ENCODE measurements at regions not wholly inside any gene's neighbourhood (a gene's known extent, or its start where the extent isn't known, plus 50 kb on each side); places are given as distances from the start of the nearest gene placed in this dataset.

DNA sequence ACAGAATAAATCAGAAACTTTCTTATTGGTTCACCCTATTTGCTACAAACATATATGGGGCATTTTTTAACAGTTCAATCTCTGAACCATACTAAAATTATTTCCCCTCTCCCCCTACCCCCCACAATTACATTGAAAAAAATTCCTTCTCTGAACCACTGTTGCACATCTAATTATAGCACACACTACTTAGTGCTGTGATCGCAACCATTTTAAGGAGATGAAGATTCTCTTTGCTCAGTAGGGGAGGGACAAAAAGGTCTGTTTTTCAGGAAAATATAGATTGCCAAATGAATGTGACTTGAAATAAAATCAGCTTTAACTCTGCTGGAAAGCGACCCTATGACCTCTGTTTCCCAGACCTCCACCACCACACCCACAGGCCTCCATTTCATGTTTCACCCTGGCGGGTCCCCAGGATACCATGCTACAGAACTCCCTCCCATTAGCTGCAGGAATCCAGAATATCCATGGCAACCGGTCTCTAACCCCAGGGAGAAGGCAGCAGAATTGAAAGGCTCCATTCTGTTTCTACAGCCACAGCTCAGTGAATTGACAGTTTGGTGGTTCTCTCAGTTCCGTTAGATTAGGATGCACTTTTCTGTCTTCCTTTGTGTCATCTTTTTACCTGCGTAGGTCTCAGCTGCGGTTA is 286.3 kb downstream of the TBC1D4 start:
- no peak overlapping the region for H3K9ac ChIP-seq (ENCODE audit: control insufficient read depth, insufficient read depth, low read length)
- H2AFZ ChIP-seq (ENCODE audit: control insufficient read depth, low read depth, low read length), result no peak overlapping the region
- no peak overlapping the region for H3K27ac ChIP-seq (ENCODE audit: control insufficient read depth, insufficient read depth)
- FAIRE-seq, result no peak
- H3K4me3 ChIP-seq, result no peak overlapping the region
- CTCF ChIA-PET, result no interaction called here
- H4K20me1 ChIP-seq (ENCODE audit: control insufficient read depth, insufficient read depth), result no peaks in the 10 kb centered on the region
- 41% methylated on average over 7 of the region's 7 CpGs for WGBS (ENCODE audit: insufficient coverage, insufficient replicate concordance, low lambda C conversion rate, missing lambda C conversion rate)
- TF ChIP-seq IKZF1 (conservative IDR thresholded peaks at IDR 0.05), result no peak
- no peak for TF ChIP-seq SREBF1 (IDR thresholded peaks at IDR 0.05; ENCODE audit: low read length)
- no peak for TF ChIP-seq CREM (IDR thresholded peaks at IDR 0.05; ENCODE audit: low read depth)
- TF ChIP-seq ESRRA (IDR thresholded peaks at IDR 0.05; ENCODE audit: low read length), result no peak
- TF ChIP-seq HDAC2 (IDR thresholded peaks at IDR 0.05), result no peak
- TF ChIP-seq FOS (IDR thresholded peaks at IDR 0.05; ENCODE audit: borderline replicate concordance, extremely low read depth, insufficient read length), result no peak
- TF ChIP-seq SPI1 (IDR thresholded peaks at IDR 0.05; ENCODE audit: borderline replicate concordance, insufficient read depth, low read depth, low read length), result no peak
- TF ChIP-seq, protein P1, sequence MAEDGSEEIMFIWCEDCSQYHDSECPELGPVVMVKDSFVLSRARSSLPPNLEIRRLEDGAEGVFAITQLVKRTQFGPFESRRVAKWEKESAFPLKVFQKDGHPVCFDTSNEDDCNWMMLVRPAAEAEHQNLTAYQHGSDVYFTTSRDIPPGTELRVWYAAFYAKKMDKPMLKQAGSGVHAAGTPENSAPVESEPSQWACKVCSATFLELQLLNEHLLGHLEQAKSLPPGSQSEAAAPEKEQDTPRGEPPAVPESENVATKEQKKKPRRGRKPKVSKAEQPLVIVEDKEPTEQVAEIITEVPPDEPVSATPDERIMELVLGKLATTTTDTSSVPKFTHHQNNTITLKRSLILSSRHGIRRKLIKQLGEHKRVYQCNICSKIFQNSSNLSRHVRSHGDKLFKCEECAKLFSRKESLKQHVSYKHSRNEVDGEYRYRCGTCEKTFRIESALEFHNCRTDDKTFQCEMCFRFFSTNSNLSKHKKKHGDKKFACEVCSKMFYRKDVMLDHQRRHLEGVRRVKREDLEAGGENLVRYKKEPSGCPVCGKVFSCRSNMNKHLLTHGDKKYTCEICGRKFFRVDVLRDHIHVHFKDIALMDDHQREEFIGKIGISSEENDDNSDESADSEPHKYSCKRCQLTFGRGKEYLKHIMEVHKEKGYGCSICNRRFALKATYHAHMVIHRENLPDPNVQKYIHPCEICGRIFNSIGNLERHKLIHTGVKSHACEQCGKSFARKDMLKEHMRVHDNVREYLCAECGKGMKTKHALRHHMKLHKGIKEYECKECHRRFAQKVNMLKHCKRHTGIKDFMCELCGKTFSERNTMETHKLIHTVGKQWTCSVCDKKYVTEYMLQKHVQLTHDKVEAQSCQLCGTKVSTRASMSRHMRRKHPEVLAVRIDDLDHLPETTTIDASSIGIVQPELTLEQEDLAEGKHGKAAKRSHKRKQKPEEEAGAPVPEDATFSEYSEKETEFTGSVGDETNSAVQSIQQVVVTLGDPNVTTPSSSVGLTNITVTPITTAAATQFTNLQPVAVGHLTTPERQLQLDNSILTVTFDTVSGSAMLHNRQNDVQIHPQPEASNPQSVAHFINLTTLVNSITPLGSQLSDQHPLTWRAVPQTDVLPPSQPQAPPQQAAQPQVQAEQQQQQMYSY (CRISPR knock-in tag; IDR thresholded peaks at IDR 0.05), result no peak
- TF ChIP-seq JUNB (IDR thresholded peaks at IDR 0.05), result no peak
- TF ChIP-seq, protein P2, sequence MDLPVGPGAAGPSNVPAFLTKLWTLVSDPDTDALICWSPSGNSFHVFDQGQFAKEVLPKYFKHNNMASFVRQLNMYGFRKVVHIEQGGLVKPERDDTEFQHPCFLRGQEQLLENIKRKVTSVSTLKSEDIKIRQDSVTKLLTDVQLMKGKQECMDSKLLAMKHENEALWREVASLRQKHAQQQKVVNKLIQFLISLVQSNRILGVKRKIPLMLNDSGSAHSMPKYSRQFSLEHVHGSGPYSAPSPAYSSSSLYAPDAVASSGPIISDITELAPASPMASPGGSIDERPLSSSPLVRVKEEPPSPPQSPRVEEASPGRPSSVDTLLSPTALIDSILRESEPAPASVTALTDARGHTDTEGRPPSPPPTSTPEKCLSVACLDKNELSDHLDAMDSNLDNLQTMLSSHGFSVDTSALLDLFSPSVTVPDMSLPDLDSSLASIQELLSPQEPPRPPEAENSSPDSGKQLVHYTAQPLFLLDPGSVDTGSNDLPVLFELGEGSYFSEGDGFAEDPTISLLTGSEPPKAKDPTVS (IDR thresholded peaks at IDR 0.05; ENCODE audit: low read depth, low read length), result no peak
- in situ Hi-C loops (cut with MboI), result no loop called here
- POLR2A ChIA-PET, result no interaction called here
- RAD21 ChIA-PET (ENCODE audit: unreplicated experiment), result no interaction called here
- SMC1A ChIA-PET (ENCODE audit: uncharacterized antibody, unreplicated experiment), result no interaction called here
- no peaks in the 10 kb centered on the region for H3K27me3 ChIP-seq (replicated peaks in 1 of 2; ENCODE audit: control insufficient read depth in 2 of 2, insufficient read depth in 2 of 2, low read length in 1 of 2)
- BruUV-seq (replicated peaks), result no TSS peak
- H3K9me3 ChIP-seq (replicated peaks; ENCODE audit: control insufficient read depth, insufficient read depth, low read length), result no peaks in the 10 kb centered on the region
- H3K4me2 ChIP-seq (ENCODE audit: control insufficient read depth, insufficient read depth), result no peak overlapping the region
- no peaks in the 10 kb centered on the region for H3K4me1 ChIP-seq (ENCODE audit: control insufficient read depth, insufficient read depth, low read length)
- ATAC-seq, result no peak
- H3K79me2 ChIP-seq (ENCODE audit: control insufficient read depth, insufficient read depth, low read length), result no peaks in the 10 kb centered on the region
- intact Hi-C loops (cut with micrococcal nuclease; ENCODE audit: unreplicated experiment), result no loop called here
- no peaks in the 10 kb centered on the region for H3K36me3 ChIP-seq (ENCODE audit: control insufficient read depth in 2 of 2, insufficient read depth in 2 of 2, low read length in 1 of 2)
- no peak for DNase-seq (ENCODE audit: low read depth, low spot score)
